ENCODE measurements at regions not wholly inside any gene's neighbourhood (a gene's known extent, or its start where the extent isn't known, plus 50 kb on each side); places are given as distances from the start of the nearest gene placed in this dataset.
"Not testable (repeated sequence)": the region's sequence is repeated elsewhere in the genome, so short reads cannot be mapped to it uniquely, and the experiment has no call there.

GRCh38 chr1:47522935-47523834, 85.3 kb downstream of the FOXD2 start:
- no peak for DNase-seq

GRCh38 chr1:47523835-47524215, 86.0 kb downstream of the FOXD2 start:
- no peak for DNase-seq

- DNase-seq, result peak; percentile 21 to 47
Observed at GRCh38 chr1:47524272-47524671, 86.4 kb downstream of the FOXD2 start.

GRCh38 chr1:47527653-47528272, 89.9 kb downstream of the FOXD2 start:
- DNase-seq, result no peak

- peak in 1 of 2 donors; percentile 6 for DNase-seq
Observed at GRCh38 chr1:47529520-47530098, 91.8 kb downstream of the FOXD2 start.

GRCh38 chr1:47532921-47533792, 95.3 kb downstream of the FOXD2 start:
- DNase-seq, result no peak

- DNase-seq, result no peak
Observed at GRCh38 chr1:47533793-47534328, 96.0 kb downstream of the FOXD2 start.

GRCh38 chr1:47534436-47534835, 96.6 kb downstream of the FOXD2 start:
- DNase-seq, result no peak

GRCh38 chr1:47536646-47537118, 98.8 kb downstream of the FOXD2 start:
- DNase-seq, result no peak

- DNase-seq, result no peak
Observed at GRCh38 chr1:47537268-47537667, 99.4 kb downstream of the FOXD2 start.

- no peak for DNase-seq
Observed at GRCh38 chr1:47537966-47538365, 100.1 kb downstream of the FOXD2 start.

GRCh38 chr1:47538530-47538929, 100.7 kb downstream of the FOXD2 start:
- not testable (repeated sequence) for DNase-seq

GRCh38 chr1:47541705-47542104, 103.9 kb downstream of the FOXD2 start:
- DNase-seq, result not testable (repeated sequence)

- DNase-seq, result not testable (repeated sequence)
Observed at GRCh38 chr1:47543089-47543488, 105.2 kb downstream of the FOXD2 start.

GRCh38 chr1:47545912-47546483, 108.2 kb downstream of the FOXD2 start:
- no peak for DNase-seq

- no peak for DNase-seq
Observed at GRCh38 chr1:47547753-47548573, 110.1 kb downstream of the FOXD2 start.

- DNase-seq, result no peak
Observed at GRCh38 chr1:47548637-47549036, 110.8 kb downstream of the FOXD2 start.

GRCh38 chr1:47549532-47549931, 111.7 kb downstream of the FOXD2 start:
- DNase-seq, result no peak

GRCh38 chr1:47550929-47551328, 113.1 kb downstream of the FOXD2 start:
- no peak for DNase-seq

GRCh38 chr1:47551971-47552528, 114.2 kb downstream of the FOXD2 start:
- DNase-seq, result no peak

GRCh38 chr1:47554082-47554481, 116.2 kb downstream of the FOXD2 start:
- DNase-seq, result no peak

Data from inflammatory macrophage (primary cell).